ENCODE measurements at regions not wholly inside any gene's neighbourhood (a gene's known extent, or its start where the extent isn't known, plus 50 kb on each side); places are given as distances from the start of the nearest gene placed in this dataset.
"Not testable (repeated sequence)": the region's sequence is repeated elsewhere in the genome, so short reads cannot be mapped to it uniquely, and the experiment has no call there.

- TF ChIP-seq GLIS3 (CRISPR knock-in tag; IDR thresholded peaks at IDR 0.05) (no peak), TOX (CRISPR knock-in tag; IDR thresholded peaks at IDR 0.05; ENCODE audit: borderline replicate concordance) (no peak), ARNTL (CRISPR knock-in tag; IDR thresholded peaks at IDR 0.05; ENCODE audit: borderline replicate concordance, low read depth) (no peak), CREB5 (CRISPR knock-in tag; IDR thresholded peaks at IDR 0.05; ENCODE audit: low read depth) (no peak), ESRRG (CRISPR knock-in tag; IDR thresholded peaks at IDR 0.05) (no peak), CSRNP3 (CRISPR knock-in tag; IDR thresholded peaks at IDR 0.05) (no peak), ZFP30 (CRISPR knock-in tag; IDR thresholded peaks at IDR 0.05) (no peak), POU6F1 (CRISPR knock-in tag; IDR thresholded peaks at IDR 0.05; ENCODE audit: borderline replicate concordance, low read depth) (no peak), PPARA (CRISPR knock-in tag; IDR thresholded peaks at IDR 0.05; ENCODE audit: borderline replicate concordance) (no peak), ZFP3 (CRISPR knock-in tag; IDR thresholded peaks at IDR 0.05) (no peak)
- no peak for ATAC-seq
Observed at GRCh38 chr18:30775629-30776028, 266.9 kb downstream of the DSC3 start.

- not testable (repeated sequence) for ATAC-seq
Observed at GRCh38 chr18:30772170-30772569, 270.4 kb downstream of the DSC3 start.

- no peak for TF ChIP-seq ESRRG (CRISPR knock-in tag; IDR thresholded peaks at IDR 0.05)
- ATAC-seq = no peak
Observed at GRCh38 chr18:30766053-30766452, 276.5 kb downstream of the DSC3 start.

GRCh38 chr18:30765247-30765646, 277.3 kb downstream of the DSC3 start:
- TF ChIP-seq ISL1 (CRISPR knock-in tag; IDR thresholded peaks at IDR 0.05) (no peak), CSDC2 (CRISPR knock-in tag; IDR thresholded peaks at IDR 0.05) (no peak), ARNTL (CRISPR knock-in tag; IDR thresholded peaks at IDR 0.05; ENCODE audit: borderline replicate concordance, low read depth) (no peak), CSRNP3 (CRISPR knock-in tag; IDR thresholded peaks at IDR 0.05) (no peak), ZFP3 (CRISPR knock-in tag; IDR thresholded peaks at IDR 0.05) (no peak), CREB5 (CRISPR knock-in tag; IDR thresholded peaks at IDR 0.05; ENCODE audit: low read depth) (no peak), ZNF565 (CRISPR knock-in tag; conservative IDR thresholded peaks at IDR 0.05; ENCODE audit: low read depth) (no peak), RARB (CRISPR knock-in tag; IDR thresholded peaks at IDR 0.05) (no peak), PPARA (CRISPR knock-in tag; IDR thresholded peaks at IDR 0.05; ENCODE audit: borderline replicate concordance) (no peak), ZNF70 (CRISPR knock-in tag; IDR thresholded peaks at IDR 0.05) (no peak), ZFP30 (CRISPR knock-in tag; IDR thresholded peaks at IDR 0.05) (no peak)
- ATAC-seq = no peak

- no peak for TF ChIP-seq ISL1 (CRISPR knock-in tag; IDR thresholded peaks at IDR 0.05)
- no peak for TF ChIP-seq TCF4 (CRISPR knock-in tag; IDR thresholded peaks at IDR 0.05; ENCODE audit: borderline replicate concordance)
- TF ChIP-seq CSDC2 (CRISPR knock-in tag; IDR thresholded peaks at IDR 0.05) = no peak
- TF ChIP-seq CSRNP3 (CRISPR knock-in tag; IDR thresholded peaks at IDR 0.05) = no peak
- no peak for TF ChIP-seq TOX (CRISPR knock-in tag; IDR thresholded peaks at IDR 0.05; ENCODE audit: borderline replicate concordance)
- no peak for TF ChIP-seq GLIS3 (CRISPR knock-in tag; IDR thresholded peaks at IDR 0.05)
- ATAC-seq = no peak
Observed at GRCh38 chr18:30763902-30764350, 278.6 kb downstream of the DSC3 start.

All from SK-N-SH treated with all-trans-retinoic acid at 6 μM for 48 hours (cell line).